Left lung (tissue), 4 donors: ENCODE measurements at regions not wholly inside any gene's neighbourhood (a gene's known extent, or its start where the extent isn't known, plus 50 kb on each side); places are given as distances from the start of the nearest gene placed in this dataset.

Experiments used
- ATAC-seq: fragments of 200-7000 bp; cut with Tn5 transposase; one replicate; pipeline ENCODE4 v1.9.1; 2020; ENCODE audit warnings: moderate library complexity
- DNase-seq, 4 donors: peaks; one replicate each; pipeline ENCODE4 v3.0.0-alpha.2; 2013 to 2020
- H3K27ac ChIP-seq, 2 donors: fragments of 200-600 bp; sonication (generic) in 1 of 2; one replicate each; pipeline versions ENCODE4 v1.5.0 to v1.8.0; 2020 to 2021
- H3K27me3 ChIP-seq, 2 donors: fragments of 200-600 bp; sonication (generic) in 1 of 2; one replicate each; pipeline versions ENCODE4 v1.5.0 to v1.8.0; 2020 to 2021
- H3K36me3 ChIP-seq, 2 donors: fragments of 200-600 bp; sonication (generic) in 1 of 2; one replicate each; pipeline versions ENCODE4 v1.5.0 to v1.8.0; 2020 to 2021
- H3K4me1 ChIP-seq, 2 donors: fragments of 200-600 bp; one replicate each; pipeline ENCODE4 v1.8.0; 2021
- H3K4me3 ChIP-seq, 2 donors: fragments of 200-600 bp; sonication (generic) in 1 of 2; one replicate each; pipeline versions ENCODE4 v1.5.0 to v1.8.0; 2020 to 2021; ENCODE audit warnings: mild to moderate bottlenecking in 1 of 2
- H3K9me3 ChIP-seq, 2 donors: fragments of 200-600 bp; sonication (generic) in 1 of 2; one replicate each; pipeline versions ENCODE4 v1.5.0 to v1.8.0; 2020 to 2021
- intact Hi-C, 2 donors: fragments of 100-400 bp; cut with DNase I; formaldehyde crosslinking; loops; one replicate each; pipeline versions ENCODE4 v1.11.2 to v1.14.2; 2022
- TF ChIP-seq, protein P1 (sequence below), 2 donors: fragments of 200-600 bp; sonication (generic) in 1 of 2; IDR thresholded peaks; one replicate each; pipeline versions ENCODE4 v1.5.0 to v1.8.0; 2021; ENCODE audit warnings: antibody characterized with exemption in 2 of 2
- donor health status: DM: no; HTN: yes; CAD: no.
- donor health status: DM: no; HTN: no; CAD: no.

GRCh38 chr5:165135565-165135964 is 1630.1 kb downstream of the MAT2B start:
- Histone ChIP-seq H3K9me3 (no peaks in the 10 kb centered on the region), H3K36me3 (no peaks in the 10 kb centered on the region), H3K4me3 (no peak overlapping the region), H3K27ac (no peak overlapping the region), H3K27me3 (no peaks in the 10 kb centered on the region), H3K4me1 (no peaks in the 10 kb centered on the region)
- no peak for DNase-seq
- ATAC-seq: no peak
- intact Hi-C loops: no loop called here
- TF ChIP-seq, protein P1, sequence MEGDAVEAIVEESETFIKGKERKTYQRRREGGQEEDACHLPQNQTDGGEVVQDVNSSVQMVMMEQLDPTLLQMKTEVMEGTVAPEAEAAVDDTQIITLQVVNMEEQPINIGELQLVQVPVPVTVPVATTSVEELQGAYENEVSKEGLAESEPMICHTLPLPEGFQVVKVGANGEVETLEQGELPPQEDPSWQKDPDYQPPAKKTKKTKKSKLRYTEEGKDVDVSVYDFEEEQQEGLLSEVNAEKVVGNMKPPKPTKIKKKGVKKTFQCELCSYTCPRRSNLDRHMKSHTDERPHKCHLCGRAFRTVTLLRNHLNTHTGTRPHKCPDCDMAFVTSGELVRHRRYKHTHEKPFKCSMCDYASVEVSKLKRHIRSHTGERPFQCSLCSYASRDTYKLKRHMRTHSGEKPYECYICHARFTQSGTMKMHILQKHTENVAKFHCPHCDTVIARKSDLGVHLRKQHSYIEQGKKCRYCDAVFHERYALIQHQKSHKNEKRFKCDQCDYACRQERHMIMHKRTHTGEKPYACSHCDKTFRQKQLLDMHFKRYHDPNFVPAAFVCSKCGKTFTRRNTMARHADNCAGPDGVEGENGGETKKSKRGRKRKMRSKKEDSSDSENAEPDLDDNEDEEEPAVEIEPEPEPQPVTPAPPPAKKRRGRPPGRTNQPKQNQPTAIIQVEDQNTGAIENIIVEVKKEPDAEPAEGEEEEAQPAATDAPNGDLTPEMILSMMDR (IDR thresholded peaks at IDR 0.05): no peak

DNA sequence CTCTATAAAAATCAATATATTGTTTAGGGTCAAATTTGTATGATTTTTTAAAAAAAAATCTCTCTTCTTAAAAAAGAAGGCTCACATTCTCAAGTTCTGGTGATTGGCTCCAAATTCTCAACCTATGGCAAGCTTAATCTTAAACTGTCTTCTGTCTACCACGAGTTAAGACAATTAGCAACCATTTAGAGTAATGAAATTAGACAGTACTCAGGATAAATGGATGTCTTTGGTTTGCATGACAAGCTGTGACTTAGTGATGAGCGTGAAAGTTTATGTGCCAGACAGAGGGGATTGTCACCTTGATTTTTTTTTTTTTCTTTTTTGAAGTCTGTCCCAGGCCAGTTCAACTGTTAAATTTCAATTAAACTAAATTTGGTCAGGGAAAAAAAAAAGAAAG is 1632.3 kb downstream of the MAT2B start:
- no peak for ATAC-seq
- DNase-seq: no peak
- TF ChIP-seq, protein P1 (IDR thresholded peaks at IDR 0.05): no peak
- no peak overlapping the region for H3K27ac ChIP-seq
- H3K27me3 ChIP-seq: no peaks in the 10 kb centered on the region
- no peaks in the 10 kb centered on the region for H3K9me3 ChIP-seq
- no peak overlapping the region for H3K4me3 ChIP-seq
- intact Hi-C loops: no loop called here
- no peaks in the 10 kb centered on the region for H3K4me1 ChIP-seq
- H3K36me3 ChIP-seq: no peaks in the 10 kb centered on the region

- DNase-seq: no peak
- no peaks in the 10 kb centered on the region for H3K9me3 ChIP-seq
- H3K36me3 ChIP-seq: no peaks in the 10 kb centered on the region
- TF ChIP-seq, protein P1 (IDR thresholded peaks at IDR 0.05): no peak
- H3K4me3 ChIP-seq: no peak overlapping the region
- H3K4me1 ChIP-seq: no peaks in the 10 kb centered on the region
- intact Hi-C loops: no loop called here
- no peaks in the 10 kb centered on the region for H3K27me3 ChIP-seq
- no peak overlapping the region for H3K27ac ChIP-seq
- ATAC-seq: no peak
These were observed 1632.8 kb downstream of the MAT2B start for GRCh38 chr5:165138236-165138635.

DNA sequence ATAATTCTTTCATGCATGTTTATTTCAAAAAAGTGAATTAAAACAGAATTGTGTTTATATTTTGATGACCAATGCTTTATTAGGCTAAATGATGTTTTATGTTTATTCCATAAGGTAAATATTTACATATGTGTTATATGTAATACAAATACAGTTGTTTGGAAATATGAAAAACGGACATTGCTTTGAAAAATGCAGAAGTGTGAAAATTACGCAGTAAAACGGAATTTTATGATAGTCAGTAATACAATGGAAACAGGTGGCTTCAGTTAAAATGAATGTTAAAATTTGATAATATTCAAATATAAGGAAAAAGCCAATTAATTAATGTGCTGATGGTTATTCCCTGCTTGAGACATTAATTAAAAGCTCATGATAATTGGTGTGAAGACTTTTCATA is 1633.8 kb downstream of the MAT2B start:
- Histone ChIP-seq H3K9me3 (no peaks in the 10 kb centered on the region), H3K4me1 (no peaks in the 10 kb centered on the region), H3K36me3 (no peaks in the 10 kb centered on the region), H3K27ac (no peak overlapping the region), H3K27me3 (no peaks in the 10 kb centered on the region), H3K4me3 (no peak overlapping the region)
- TF ChIP-seq, protein P1 (IDR thresholded peaks at IDR 0.05): no peak
- intact Hi-C loops: no loop called here
- ATAC-seq (no peak), DNase-seq (no peak)

GRCh38 chr5:165139721-165140120 is 1634.3 kb downstream of the MAT2B start:
- Histone ChIP-seq H3K4me1 (no peaks in the 10 kb centered on the region), H3K27me3 (no peaks in the 10 kb centered on the region), H3K36me3 (no peaks in the 10 kb centered on the region), H3K4me3 (no peak overlapping the region), H3K9me3 (no peaks in the 10 kb centered on the region), H3K27ac (no peak overlapping the region)
- TF ChIP-seq, protein P1 (IDR thresholded peaks at IDR 0.05): no peak
- ATAC-seq (no peak), DNase-seq (no peak)
- intact Hi-C loops: no loop called here
